ENCODE measurements at regions not wholly inside any gene's neighbourhood (a gene's known extent, or its start where the extent isn't known, plus 50 kb on each side); places are given as distances from the start of the nearest gene placed in this dataset.

- DNase-seq (ENCODE audit: insufficient read length, low spot score), result no peak
- TF ChIP-seq POLR2A (IDR thresholded peaks at IDR 0.05; ENCODE audit: low read depth, low read length), result no peak
- FAIRE-seq, result no peak
These were observed 343.0 kb downstream of the GPAM start for GRCh38 chr10:111840546-111840945.

GRCh38 chr10:111852801-111853200, 330.8 kb downstream of the GPAM start:
- TF ChIP-seq POLR2A (IDR thresholded peaks at IDR 0.05; ENCODE audit: low read depth, low read length), result no peak
- no peak for DNase-seq (ENCODE audit: insufficient read length, low spot score)
- FAIRE-seq, result no peak

GRCh38 chr10:111856631-111857030, 326.9 kb downstream of the GPAM start:
- TF ChIP-seq POLR2A (IDR thresholded peaks at IDR 0.05; ENCODE audit: low read depth, low read length), result no peak
- DNase-seq (ENCODE audit: insufficient read length, low spot score) (no peak), FAIRE-seq (no peak)

GRCh38 chr10:111865550-111865949, 318.0 kb downstream of the GPAM start:
- TF ChIP-seq POLR2A (IDR thresholded peaks at IDR 0.05; ENCODE audit: low read depth, low read length), result no peak
- FAIRE-seq, result no peak
- DNase-seq (ENCODE audit: insufficient read length, low spot score), result no peak

GRCh38 chr10:111871458-111871857, 312.1 kb downstream of the GPAM start:
- FAIRE-seq (no peak), DNase-seq (ENCODE audit: insufficient read length, low spot score) (no peak)
- TF ChIP-seq POLR2A (IDR thresholded peaks at IDR 0.05; ENCODE audit: low read depth, low read length), result no peak

GRCh38 chr10:111872591-111872990, 311.0 kb downstream of the GPAM start:
- FAIRE-seq (no peak), DNase-seq (ENCODE audit: insufficient read length, low spot score) (no peak)
- no peak for TF ChIP-seq POLR2A (IDR thresholded peaks at IDR 0.05; ENCODE audit: low read depth, low read length)

GRCh38 chr10:111873041-111873440, 310.5 kb downstream of the GPAM start:
- no peak for DNase-seq (ENCODE audit: insufficient read length, low spot score)
- no peak for TF ChIP-seq POLR2A (IDR thresholded peaks at IDR 0.05; ENCODE audit: low read depth, low read length)
- FAIRE-seq, result no peak

GRCh38 chr10:111873621-111874135, 309.9 kb downstream of the GPAM start:
- no peak for TF ChIP-seq POLR2A (IDR thresholded peaks at IDR 0.05; ENCODE audit: low read depth, low read length)
- DNase-seq (ENCODE audit: insufficient read length, low spot score), result no peak
- no peak for FAIRE-seq

GRCh38 chr10:111874576-111874975, 309.0 kb downstream of the GPAM start:
- no peak for TF ChIP-seq POLR2A (IDR thresholded peaks at IDR 0.05; ENCODE audit: low read depth, low read length)
- no peak for DNase-seq (ENCODE audit: insufficient read length, low spot score)
- FAIRE-seq, result no peak

- DNase-seq (ENCODE audit: insufficient read length, low spot score) (no peak), FAIRE-seq (no peak)
- no peak for TF ChIP-seq POLR2A (IDR thresholded peaks at IDR 0.05; ENCODE audit: low read depth, low read length)
These were observed 307.8 kb downstream of the GPAM start for GRCh38 chr10:111875725-111876124.

- TF ChIP-seq POLR2A (IDR thresholded peaks at IDR 0.05; ENCODE audit: low read depth, low read length), result no peak
- FAIRE-seq, result no peak
- DNase-seq (ENCODE audit: insufficient read length, low spot score), result no peak
These were observed 306.3 kb downstream of the GPAM start for GRCh38 chr10:111877258-111877657.

GRCh38 chr10:111879969-111880368, 303.6 kb downstream of the GPAM start:
- no peak for TF ChIP-seq POLR2A (IDR thresholded peaks at IDR 0.05; ENCODE audit: low read depth, low read length)
- DNase-seq (ENCODE audit: insufficient read length, low spot score) (no peak), FAIRE-seq (no peak)

- DNase-seq (ENCODE audit: insufficient read length, low spot score) (no peak), FAIRE-seq (no peak)
These were observed 298.5 kb downstream of the GPAM start for GRCh38 chr10:111885046-111885445.

GRCh38 chr10:111885919-111886318, 297.6 kb downstream of the GPAM start:
- no peak for TF ChIP-seq POLR2A (IDR thresholded peaks at IDR 0.05; ENCODE audit: low read depth, low read length)
- no peak for DNase-seq (ENCODE audit: insufficient read length, low spot score)
- no peak for FAIRE-seq

More at GRCh38 chr10:111885046-111885445, 298.5 kb downstream of the GPAM start:
- TF ChIP-seq POLR2A (IDR thresholded peaks at IDR 0.05; ENCODE audit: low read depth, low read length), result no peak

- TF ChIP-seq POLR2A (IDR thresholded peaks at IDR 0.05; ENCODE audit: low read depth, low read length), result no peak
- FAIRE-seq, result no peak
- DNase-seq (ENCODE audit: insufficient read length, low spot score), result no peak
These were observed 296.3 kb downstream of the GPAM start for GRCh38 chr10:111887266-111887665.

GRCh38 chr10:111890046-111890445, 293.5 kb downstream of the GPAM start:
- TF ChIP-seq POLR2A (IDR thresholded peaks at IDR 0.05; ENCODE audit: low read depth, low read length), result no peak
- DNase-seq (ENCODE audit: insufficient read length, low spot score) (no peak), FAIRE-seq (no peak)

Data from H54 (cell line).